Neural progenitor cell (in vitro differentiated cells): ENCODE measurements at regions not wholly inside any gene's neighbourhood (a gene's known extent, or its start where the extent isn't known, plus 50 kb on each side); places are given as distances from the start of the nearest gene placed in this dataset.
"Not testable (repeated sequence)": the region's sequence is repeated elsewhere in the genome, so short reads cannot be mapped to it uniquely, and the experiment has no call there.

Experiments used
- DNase-seq: peaks from one replicate; pipeline ENCODE4 v3.0.0-alpha.2; 2016; ENCODE audit warnings: low spot score
- H2AFZ ChIP-seq: fragments of 200-600 bp; sonication (generic); replicated peaks from 2 replicates; pipeline ENCODE4 v1.6.1; 2016; ENCODE audit warnings: antibody characterized with exemption
- H3F3A ChIP-seq: fragments of 200-600 bp; sonication (generic); 2 replicates; pipeline ENCODE4 v1.6.1; 2016; ENCODE audit warnings: antibody characterized with exemption, low read depth
- H3K27ac ChIP-seq: fragments of 200-600 bp; sonication (generic); 2 replicates; pipeline ENCODE4 v1.5.1; 2016; ENCODE audit warnings: mild to moderate bottlenecking
- H3K27me3 ChIP-seq: fragments of 200-600 bp; sonication (generic); 2 replicates; pipeline ENCODE4 v1.6.1; 2016; ENCODE audit warnings: mild to moderate bottlenecking, moderate library complexity
- H3K36me3 ChIP-seq: fragments of 200-600 bp; sonication (generic); 2 replicates; pipeline ENCODE4 v1.5.1; 2016
- H3K4me1 ChIP-seq: fragments of 200-600 bp; sonication (generic); 2 replicates; pipeline ENCODE4 v1.6.1; 2016; ENCODE audit warnings: mixed run types
- H3K4me2 ChIP-seq: fragments of 200-600 bp; sonication (generic); 2 replicates; pipeline ENCODE4 v1.6.1; 2016
- H3K4me3 ChIP-seq: fragments of 200-600 bp; sonication (generic); 2 replicates; pipeline ENCODE4 v1.5.1; 2016
- H3K79me2 ChIP-seq: fragments of 200-600 bp; sonication (generic); 2 replicates; pipeline ENCODE4 v1.6.1; 2016; ENCODE audit warnings: low read depth
- H3K9ac ChIP-seq: fragments of 200-600 bp; sonication (generic); 2 replicates; pipeline ENCODE4 v1.6.1; 2016
- H3K9me3 ChIP-seq: fragments of 200-600 bp; sonication (generic); 2 replicates; pipeline ENCODE4 v1.5.1; 2016; ENCODE audit warnings: low read depth
- H4K20me1 ChIP-seq: fragments of 200-600 bp; sonication (generic); 2 replicates; pipeline ENCODE4 v1.6.1; 2016; ENCODE audit warnings: low read depth
- H3K27ac Mint-ChIP-seq: 3 replicates; pipeline ENCODE4 v1.8.0; 2021; ENCODE audit warnings: mixed read lengths
- H3K27me3 Mint-ChIP-seq: 2 replicates; pipeline ENCODE4 v1.8.0; 2022; ENCODE audit warnings: low read depth, mild to moderate bottlenecking, inconsistent platforms, moderate library complexity, mixed read lengths; ENCODE audit not compliant: insufficient read depth
- H3K36me3 Mint-ChIP-seq: 3 replicates; pipeline ENCODE4 v1.8.0; 2021; ENCODE audit warnings: mixed read lengths
- H3K4me1 Mint-ChIP-seq: 3 replicates; pipeline ENCODE4 v1.8.0; 2021; ENCODE audit warnings: mixed read lengths
- H3K4me3 Mint-ChIP-seq: 3 replicates; pipeline ENCODE4 v1.8.0; 2021; ENCODE audit warnings: mild to moderate bottlenecking, moderate library complexity, mixed read lengths
- H3K9me3 Mint-ChIP-seq: 3 replicates; pipeline ENCODE4 v1.8.0; 2020; ENCODE audit warnings: mixed read lengths
- CTCF ChIP-seq: fragments of 200-600 bp; sonication (generic); IDR thresholded peaks from 2 replicates; pipeline ENCODE4 v1.5.1; 2017; ENCODE audit warnings: antibody characterized with exemption, mild to moderate bottlenecking
- EZH2 ChIP-seq: fragments of 200-600 bp; sonication (generic); IDR thresholded peaks from 2 replicates; pipeline ENCODE4 v1.6.1; 2017; ENCODE audit warnings: antibody characterized with exemption, mild to moderate bottlenecking, moderate library complexity
- EZH2phosphoT487 ChIP-seq: fragments of 200-600 bp; sonication (generic); IDR thresholded peaks from 2 replicates; pipeline ENCODE4 v1.6.1; 2017; ENCODE audit warnings: antibody characterized with exemption

- no peaks in the 10 kb centered on the region for H4K20me1 ChIP-seq
- TF ChIP-seq EZH2, result no peak
- TF ChIP-seq CTCF, result no peak
- no peak for TF ChIP-seq EZH2phosphoT487
- H3K9ac ChIP-seq, result no peak overlapping the region
- no peak overlapping the region for H2AFZ ChIP-seq
- no peaks in the 10 kb centered on the region for H3K4me1 ChIP-seq
- DNase-seq, result no peak
- peaks cover 24% of the 10 kb centered on the region for H3K9me3 ChIP-seq
- H3K27me3 Mint-ChIP-seq, result no peaks in the 10 kb centered on the region
- H3K4me3 ChIP-seq, result no peak overlapping the region
- H3K4me1 Mint-ChIP-seq, result no peaks in the 10 kb centered on the region
- H3K4me3 Mint-ChIP-seq, result no peak overlapping the region
- peaks cover 14% of the 10 kb centered on the region for H3K9me3 Mint-ChIP-seq
- no peaks in the 10 kb centered on the region for H3K36me3 ChIP-seq
- H3K27ac Mint-ChIP-seq, result no peak overlapping the region
- no peaks in the 10 kb centered on the region for H3K79me2 ChIP-seq
- no peaks in the 10 kb centered on the region for H3K36me3 Mint-ChIP-seq
- H3K27me3 ChIP-seq, result no peaks in the 10 kb centered on the region
- no peak overlapping the region for H3K4me2 ChIP-seq
- no peak overlapping the region for H3K27ac ChIP-seq
- no peaks in the 10 kb centered on the region for H3F3A ChIP-seq
Observed at GRCh38 chr10:37035853-37036252, 89.5 kb upstream of the ANKRD30A start.

- Histone ChIP-seq H3K4me2 (no peak overlapping the region), H3K27ac (no peak overlapping the region)
- H3K9me3 Mint-ChIP-seq, result peaks cover 18% of the 10 kb centered on the region
Observed at GRCh38 chr10:37015498-37015897, 109.9 kb upstream of the ANKRD30A start.

DNA sequence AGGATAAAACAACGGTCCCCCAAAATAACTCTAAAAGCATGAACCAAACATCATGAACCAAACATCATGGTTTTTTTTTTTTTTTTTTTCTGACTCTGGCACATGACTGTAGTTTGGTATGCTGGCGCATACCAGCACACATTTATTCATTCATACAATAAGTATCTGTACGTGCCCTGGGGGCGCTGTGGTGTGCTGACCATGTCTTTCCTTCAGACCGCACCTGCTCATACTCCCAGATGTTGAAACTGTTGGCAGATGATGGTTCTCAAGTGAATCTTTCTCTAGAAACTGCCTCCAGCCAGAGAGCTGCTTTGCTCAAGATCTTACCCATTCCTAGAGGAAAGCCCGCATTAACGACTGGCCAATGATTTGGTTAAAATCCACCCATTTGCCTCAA lies 114.7 kb upstream of the ANKRD30A start:
- Histone ChIP-seq H3F3A (no peaks in the 10 kb centered on the region), H4K20me1 (no peaks in the 10 kb centered on the region), H3K4me1 (no peaks in the 10 kb centered on the region), H3K79me2 (no peaks in the 10 kb centered on the region), H3K36me3 (no peaks in the 10 kb centered on the region), H3K9ac (no peak overlapping the region), H3K4me3 (no peak overlapping the region), H3K27me3 (no peaks in the 10 kb centered on the region), H3K27ac (no peak overlapping the region), H3K9me3 (peaks cover 11% of the 10 kb centered on the region), H2AFZ (no peak overlapping the region), H3K4me2 (no peak overlapping the region)
- H3K4me1 Mint-ChIP-seq, result no peaks in the 10 kb centered on the region
- TF ChIP-seq EZH2, result no peak
- no peak for TF ChIP-seq EZH2phosphoT487
- no peak overlapping the region for H3K27ac Mint-ChIP-seq
- no peak overlapping the region for H3K4me3 Mint-ChIP-seq
- peaks cover 29% of the 10 kb centered on the region for H3K9me3 Mint-ChIP-seq
- H3K27me3 Mint-ChIP-seq, result no peaks in the 10 kb centered on the region
- DNase-seq, result no peak
- H3K36me3 Mint-ChIP-seq, result no peaks in the 10 kb centered on the region

More at GRCh38 chr10:37015498-37015897, 109.9 kb upstream of the ANKRD30A start:
- no peak overlapping the region for H3K4me3 ChIP-seq
- H3K9ac ChIP-seq, result no peak overlapping the region
- DNase-seq, result no peak
- no peaks in the 10 kb centered on the region for H3K4me1 ChIP-seq
- Mint-ChIP-seq H3K36me3 (no peaks in the 10 kb centered on the region), H3K27ac (no peak overlapping the region), H3K4me3 (no peak overlapping the region), H3K27me3 (no peaks in the 10 kb centered on the region), H3K4me1 (no peaks in the 10 kb centered on the region)
- no peaks in the 10 kb centered on the region for H3K27me3 ChIP-seq
- H3K79me2 ChIP-seq, result no peaks in the 10 kb centered on the region
- no peaks in the 10 kb centered on the region for H3F3A ChIP-seq
- H3K36me3 ChIP-seq, result no peaks in the 10 kb centered on the region
- TF ChIP-seq EZH2phosphoT487, result no peak
- TF ChIP-seq EZH2, result no peak
- TF ChIP-seq CTCF, result no peak
- no peaks in the 10 kb centered on the region for H4K20me1 ChIP-seq
- H2AFZ ChIP-seq, result no peak overlapping the region
- H3K9me3 ChIP-seq, result peaks cover 7% of the 10 kb centered on the region

- H3K9me3 ChIP-seq, result peaks cover 19% of the 10 kb centered on the region
- not testable (repeated sequence) for H2AFZ ChIP-seq, H3K4me2 ChIP-seq, H3K27me3 ChIP-seq, H3K4me3 ChIP-seq, H3K27ac ChIP-seq, H3K4me3 Mint-ChIP-seq, H4K20me1 ChIP-seq, H3F3A ChIP-seq, H3K79me2 ChIP-seq, H3K27ac Mint-ChIP-seq, H3K9ac ChIP-seq, H3K4me1 Mint-ChIP-seq, H3K27me3 Mint-ChIP-seq, H3K36me3 Mint-ChIP-seq, H3K36me3 ChIP-seq, DNase-seq, H3K4me1 ChIP-seq
- peaks cover 26% of the 10 kb centered on the region for H3K9me3 Mint-ChIP-seq
Observed at GRCh38 chr10:37008276-37008675, 117.1 kb upstream of the ANKRD30A start.
